Suppressor macrophage treated with lipopolysaccharide for 1 hour (primary cell): ENCODE measurements at regions not wholly inside any gene's neighbourhood (a gene's known extent, or its start where the extent isn't known, plus 50 kb on each side); places are given as distances from the start of the nearest gene placed in this dataset.
A peak's percentile ranks its signal among the peaks of the same experiment; 100 is the strongest.

ENCODE experiments used
- DNase-seq, 3 donors: peaks; one replicate each; pipeline ENCODE4 v3.0.0-alpha.2; 2020 to 2022

GRCh38 chr12:113612076-113612728, 140.5 kb upstream of the LHX5 start:
- no peak for DNase-seq

DNA sequence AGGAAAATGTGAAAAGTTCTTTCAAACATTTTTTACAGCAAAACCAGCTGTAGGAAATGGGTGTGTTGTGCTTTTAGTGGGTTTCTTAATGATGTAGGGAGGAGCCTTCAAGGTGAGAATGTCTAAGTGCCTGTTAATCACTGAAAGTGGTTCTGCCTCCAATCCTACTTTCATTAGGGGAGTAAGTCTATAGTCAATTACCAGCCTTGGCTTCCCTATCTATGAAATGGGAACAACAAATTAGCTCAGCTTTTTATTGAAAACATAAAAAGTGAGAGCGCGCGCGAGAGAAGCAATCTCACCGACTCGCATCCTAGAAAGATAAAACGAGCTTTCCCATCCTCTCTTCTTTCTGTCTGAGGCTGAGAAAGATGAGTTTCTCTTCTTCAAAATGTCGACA, 140.0 kb upstream of the LHX5 start:
- no peak for DNase-seq

GRCh38 chr12:113610698-113611097, 139.0 kb upstream of the LHX5 start:
- no peak for DNase-seq

DNA sequence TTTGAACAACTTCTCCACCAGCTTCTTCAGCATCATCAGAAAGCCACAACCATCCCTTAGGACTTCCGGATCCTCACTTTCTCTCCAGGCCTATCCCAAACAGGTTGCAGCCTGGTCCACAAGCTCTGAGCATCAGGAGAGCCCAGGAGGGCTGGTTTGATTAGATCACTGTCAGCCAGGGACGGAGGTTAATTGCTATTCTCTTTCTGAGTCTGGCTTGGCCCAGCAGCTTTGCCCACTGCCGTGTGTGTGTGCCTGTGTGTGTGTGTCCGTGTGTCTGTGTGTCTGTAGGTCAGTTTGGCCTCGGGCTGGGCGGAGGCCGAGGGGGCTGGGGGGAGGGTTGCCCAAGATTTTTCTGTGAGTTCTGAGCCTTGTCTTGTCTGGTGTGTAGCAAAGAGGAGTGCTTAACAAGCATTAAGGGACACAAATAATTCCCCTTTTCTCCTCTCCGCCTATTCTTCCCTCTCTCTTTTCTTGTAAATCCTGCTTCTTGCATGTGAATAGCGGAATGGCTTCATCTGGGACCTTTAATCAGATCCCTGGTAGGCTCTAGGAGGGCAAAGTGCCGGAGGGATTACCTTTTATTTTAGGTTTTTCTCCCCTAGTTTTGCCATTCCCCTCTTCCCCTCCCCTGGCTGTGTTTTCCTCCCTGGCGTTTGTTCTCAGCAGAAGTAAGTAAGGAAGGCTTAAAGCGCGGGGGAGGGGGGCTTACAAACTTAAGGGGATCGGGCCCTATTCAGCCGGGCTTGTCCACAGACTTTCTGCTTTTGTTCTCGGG, 138.2 kb upstream of the LHX5 start:
- no peak for DNase-seq

DNA sequence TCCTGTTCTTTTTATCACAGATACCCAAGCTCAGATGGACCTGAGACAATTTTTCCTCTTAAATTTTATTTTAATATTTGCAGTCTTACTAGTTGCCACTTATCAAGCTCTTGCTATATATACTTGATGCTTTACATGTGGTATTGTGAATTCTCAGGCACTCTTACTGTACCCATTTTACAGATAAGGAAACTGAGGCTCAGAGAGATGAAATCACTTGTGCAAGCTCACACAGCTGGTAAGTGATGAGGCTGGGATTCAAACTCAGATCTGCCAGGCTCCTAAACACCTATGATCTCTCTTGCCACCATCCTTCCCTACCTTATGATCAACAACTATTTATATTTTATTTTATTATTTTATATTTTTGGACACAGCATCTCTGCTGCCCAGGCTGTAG, 133.0 kb upstream of the LHX5 start:
- DNase-seq, result no peak

DNA sequence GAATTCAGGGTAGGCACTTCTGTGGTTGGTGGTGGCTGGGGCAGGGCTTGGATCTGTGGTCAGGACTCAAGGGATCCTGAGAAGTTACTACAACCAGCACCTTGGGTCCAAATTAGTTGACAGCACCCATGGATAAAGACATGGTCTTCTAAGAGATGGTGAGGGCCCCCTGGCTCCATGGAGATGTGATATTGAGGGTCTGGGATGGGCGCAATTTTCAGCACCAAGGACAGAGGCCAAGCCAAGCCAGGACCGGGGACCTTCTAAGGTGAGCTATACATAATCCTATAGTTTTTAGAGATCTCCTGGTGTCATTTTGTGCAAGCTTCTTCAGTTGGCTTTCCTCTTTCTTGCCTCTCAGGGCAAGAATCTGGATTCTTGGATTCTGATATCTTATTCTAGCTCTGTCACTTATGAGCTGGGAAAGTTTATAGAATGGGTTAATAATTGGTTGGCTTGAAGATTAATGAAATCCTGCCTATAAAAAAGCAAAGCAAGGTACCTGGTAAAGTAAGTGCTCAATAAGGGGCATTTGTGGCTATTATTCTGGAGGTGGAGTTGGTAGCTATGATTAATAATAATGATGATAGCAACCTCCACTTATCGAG, 130.1 kb upstream of the LHX5 start:
- no peak for DNase-seq

GRCh38 chr12:113598815-113599406, 127.2 kb upstream of the LHX5 start:
- no peak for DNase-seq

GRCh38 chr12:113594967-113595366, 123.3 kb upstream of the LHX5 start:
- no peak for DNase-seq

GRCh38 chr12:113591480-113591974, 119.9 kb upstream of the LHX5 start:
- DNase-seq, result peak; percentile 28 to 72 (median 55)

DNA sequence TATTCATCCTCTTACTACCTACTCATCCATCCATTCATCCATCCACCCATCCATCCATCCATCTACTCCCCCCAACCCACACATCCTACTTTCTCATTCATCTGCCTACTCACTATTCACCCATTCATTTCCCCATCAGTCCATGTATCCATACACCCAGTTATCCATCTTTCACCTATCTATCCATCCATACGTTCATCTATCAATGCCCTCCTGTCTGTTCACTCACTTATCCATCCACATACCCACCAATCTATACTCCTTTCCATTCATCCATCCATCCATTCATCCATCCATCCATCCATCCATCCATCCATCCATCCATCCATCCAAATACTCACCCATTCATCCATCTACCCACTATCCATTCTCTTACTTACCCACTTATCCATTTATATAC, 117.8 kb upstream of the LHX5 start:
- no peak for DNase-seq

- DNase-seq, result no peak
These were observed 116.0 kb upstream of the LHX5 start for GRCh38 chr12:113587720-113588119.

- DNase-seq, result no peak
These were observed 114.8 kb upstream of the LHX5 start for GRCh38 chr12:113586461-113586860.

GRCh38 chr12:113582521-113583218, 111.0 kb upstream of the LHX5 start:
- peak; percentile 23 to 51 (median 24) for DNase-seq

GRCh38 chr12:113581342-113581741, 109.7 kb upstream of the LHX5 start:
- DNase-seq, result no peak

DNA sequence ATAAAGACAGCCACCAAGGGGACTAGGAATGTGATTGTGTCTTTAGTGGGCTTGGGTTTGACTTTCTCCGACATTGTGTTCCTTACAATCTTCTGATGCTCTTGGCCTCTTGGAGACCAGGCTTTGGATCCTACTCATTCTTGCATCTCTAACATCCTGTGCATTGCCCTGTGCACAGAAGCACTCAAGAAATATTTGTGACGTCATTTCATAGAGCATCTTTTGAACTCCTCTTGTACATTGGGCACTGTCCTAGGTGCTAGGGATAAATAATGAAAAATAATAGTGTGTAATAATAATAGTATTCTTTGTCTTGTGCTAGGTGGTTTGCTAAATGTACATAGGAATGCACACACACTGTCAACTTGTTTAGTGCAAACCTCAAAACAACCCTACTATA, 108.8 kb upstream of the LHX5 start:
- no peak for DNase-seq

DNA sequence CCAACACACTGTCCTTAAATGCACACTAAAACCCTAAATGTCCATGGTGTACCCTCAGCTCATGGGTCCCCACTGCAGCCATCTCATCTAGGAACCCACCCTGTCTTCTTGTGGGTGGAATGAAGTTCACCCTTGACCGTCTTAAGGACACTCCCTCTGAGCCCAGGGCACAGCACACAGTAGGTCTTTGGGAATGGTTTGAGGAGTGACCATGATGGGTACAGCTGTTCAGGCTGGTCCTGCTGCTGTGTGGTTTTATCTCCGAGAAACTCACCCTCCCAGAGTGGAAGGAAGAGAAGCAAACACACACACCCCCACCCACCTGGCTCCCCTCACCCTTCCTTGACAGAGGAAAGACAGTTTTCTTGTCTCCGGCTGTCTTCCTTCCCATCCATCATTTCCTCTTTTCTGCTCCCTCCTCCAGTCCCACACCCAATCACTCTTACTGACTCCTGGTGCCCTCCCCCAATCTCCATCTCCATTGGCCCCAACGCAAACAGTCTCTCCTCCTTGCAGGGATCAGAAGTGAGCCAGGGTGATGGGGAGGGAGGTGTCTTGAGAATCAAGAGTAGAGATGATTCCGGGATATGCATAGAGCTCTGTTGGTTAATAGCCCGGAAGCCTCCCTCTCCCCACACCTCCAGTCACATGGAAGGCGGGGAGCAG, 105.9 kb upstream of the LHX5 start:
- no peak for DNase-seq

DNA sequence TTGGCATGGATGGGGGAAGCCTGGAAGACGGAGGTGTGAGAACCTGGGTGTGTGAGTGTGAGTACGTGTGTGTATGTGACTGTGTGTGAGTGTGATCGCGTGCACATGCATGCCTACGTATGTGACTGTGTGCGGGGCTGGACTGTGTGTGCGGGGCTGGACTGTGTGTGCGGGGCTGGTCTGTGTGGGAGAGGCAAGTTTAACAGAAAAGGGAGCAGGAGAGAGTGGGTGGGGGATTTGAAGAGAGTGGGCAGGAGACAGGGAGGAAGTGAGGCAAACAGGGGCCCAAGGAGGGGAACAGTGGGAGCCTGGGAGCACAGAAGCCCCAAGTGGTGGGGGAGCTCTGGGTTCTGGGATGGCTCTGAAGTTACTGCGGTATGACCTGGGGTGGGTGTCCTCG, 103.7 kb upstream of the LHX5 start:
- peak in 1 of 3 donors; percentile 11 for DNase-seq

DNA sequence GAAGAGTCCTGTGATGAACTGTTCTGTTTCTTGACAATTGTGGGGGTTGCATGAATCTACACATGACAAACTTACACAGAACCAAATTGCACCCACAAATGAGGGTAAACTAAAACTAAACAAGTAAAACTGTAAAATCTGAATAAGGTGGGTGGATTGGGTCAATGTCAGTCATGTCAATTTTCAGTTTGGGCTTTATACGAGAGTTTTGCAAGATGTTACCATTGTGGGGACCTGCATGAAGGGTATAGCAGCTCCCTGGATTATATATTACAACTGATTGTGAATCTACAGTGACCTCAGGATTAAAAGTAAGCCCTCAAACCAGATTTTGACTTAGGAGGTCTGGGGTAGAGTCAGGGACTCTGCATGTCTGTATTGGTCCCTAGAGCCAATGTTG, 101.5 kb upstream of the LHX5 start:
- no peak for DNase-seq

- no peak for DNase-seq
These were observed 100.0 kb upstream of the LHX5 start for GRCh38 chr12:113571713-113572112.

DNA sequence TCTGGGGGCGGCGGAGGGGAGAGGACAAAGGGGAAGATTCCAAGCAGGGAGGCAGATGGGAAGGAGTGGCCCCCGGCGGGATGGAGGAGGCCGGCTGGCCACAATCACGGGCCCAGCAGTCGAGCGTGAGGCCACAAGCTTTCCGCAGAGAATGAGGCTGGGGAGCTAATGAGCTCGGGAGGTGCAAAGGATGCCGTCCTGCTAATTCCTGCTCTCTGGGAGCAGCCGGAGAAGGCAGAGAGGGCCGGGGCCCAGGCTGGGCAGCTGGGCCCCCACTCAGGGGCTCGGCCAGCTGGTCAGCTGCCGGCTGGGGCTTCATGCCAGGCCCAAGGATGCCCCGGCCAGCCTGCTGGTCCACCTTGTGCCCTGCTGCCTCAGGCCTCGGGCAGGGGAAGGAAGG, 98.1 kb upstream of the LHX5 start:
- no peak for DNase-seq

DNA sequence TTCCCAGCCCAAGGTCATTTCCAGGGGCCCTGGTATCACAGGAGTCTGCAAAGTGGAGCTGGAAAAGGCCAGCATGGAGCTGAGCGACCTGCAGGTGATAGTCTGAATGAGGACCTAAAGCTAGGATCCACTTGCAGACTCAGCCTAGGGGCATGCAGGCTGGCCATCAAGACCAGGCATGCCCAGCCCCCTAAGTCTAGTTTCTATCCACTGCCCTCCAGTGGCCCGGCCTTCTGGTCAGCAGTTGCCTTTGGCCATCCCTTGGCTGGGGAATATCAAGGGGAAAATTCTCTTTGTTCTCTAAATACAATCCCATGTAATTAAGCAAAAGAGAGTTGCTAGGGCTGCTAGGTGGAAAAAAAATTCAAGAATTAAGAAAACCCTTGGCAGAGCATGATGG, 96.3 kb upstream of the LHX5 start:
- no peak for DNase-seq

DNA sequence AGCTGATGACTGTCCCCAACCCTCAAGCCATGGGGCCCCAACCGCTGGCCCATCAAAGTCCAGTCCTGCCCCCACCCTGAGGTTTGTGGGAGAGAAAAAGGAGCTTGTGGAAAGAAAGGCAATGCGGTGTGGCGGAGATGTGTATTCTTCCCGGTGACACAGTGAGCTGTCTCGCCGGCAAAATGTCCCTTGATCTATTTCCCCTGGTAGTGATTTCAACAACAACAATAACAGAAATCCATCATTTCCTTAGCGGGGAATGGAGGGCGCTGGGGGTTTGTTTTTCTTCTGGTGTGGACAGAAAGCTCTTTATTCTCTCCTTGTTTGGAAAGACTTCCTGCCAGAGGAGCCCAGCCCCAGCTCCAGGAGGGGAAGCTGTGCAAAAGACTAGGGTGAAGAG, 93.7 kb upstream of the LHX5 start:
- DNase-seq, result no peak
